HG02642 (cell line): ENCODE measurements at regions not wholly inside any gene's neighbourhood (a gene's known extent, or its start where the extent isn't known, plus 50 kb on each side); places are given as distances from the start of the nearest gene placed in this dataset.

ENCODE experiments used
- ATAC-seq: cut with Tn5 transposase; IDR thresholded peaks from one replicate; pipeline ENCODE4 v1.9.1; 2021; ENCODE audit warnings: mild to moderate bottlenecking; ENCODE audit not compliant: unreplicated experiment, poor library complexity

GRCh38 chr10:84065804-84066601, 73.3 kb upstream of the GHITM start:
- ATAC-seq, result no peak

DNA sequence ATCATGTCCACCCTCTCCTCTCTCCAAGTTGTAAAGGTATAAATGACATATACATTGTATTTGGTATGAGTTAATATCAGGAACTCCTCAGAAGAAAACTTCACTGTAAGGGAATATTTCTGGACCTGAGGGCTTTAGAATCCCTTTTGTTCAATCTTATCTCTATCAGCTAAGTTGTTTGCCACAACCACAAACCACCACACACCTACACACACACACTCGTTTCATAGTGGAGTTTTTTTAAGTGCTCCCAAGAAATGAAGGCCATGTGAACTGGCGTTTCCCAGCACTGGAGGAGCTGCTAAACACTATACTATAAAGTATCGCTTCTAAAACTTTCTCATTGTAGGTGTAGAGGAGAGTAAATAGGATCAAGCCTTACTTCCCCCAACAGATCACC, 64.8 kb upstream of the GHITM start:
- no peak for ATAC-seq

GRCh38 chr10:84075226-84076046, 63.9 kb upstream of the GHITM start:
- ATAC-seq, result no peak

DNA sequence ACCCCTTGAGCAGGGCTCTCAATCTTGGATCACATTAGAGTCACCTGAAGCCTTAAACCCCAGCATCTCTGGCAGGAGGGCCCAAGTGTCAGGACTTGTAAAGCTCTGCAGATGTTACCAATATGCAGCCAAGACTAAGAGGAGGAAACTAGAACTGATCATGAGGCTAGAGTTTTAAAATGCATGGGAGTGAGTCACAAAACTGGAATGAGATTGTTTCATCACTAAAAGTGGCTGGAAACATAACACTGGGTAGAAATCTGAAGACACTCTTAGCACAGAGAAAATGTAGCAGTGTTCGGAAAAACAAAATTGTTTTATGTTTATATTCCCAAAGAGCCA, 63.3 kb upstream of the GHITM start:
- ATAC-seq, result no peak

DNA sequence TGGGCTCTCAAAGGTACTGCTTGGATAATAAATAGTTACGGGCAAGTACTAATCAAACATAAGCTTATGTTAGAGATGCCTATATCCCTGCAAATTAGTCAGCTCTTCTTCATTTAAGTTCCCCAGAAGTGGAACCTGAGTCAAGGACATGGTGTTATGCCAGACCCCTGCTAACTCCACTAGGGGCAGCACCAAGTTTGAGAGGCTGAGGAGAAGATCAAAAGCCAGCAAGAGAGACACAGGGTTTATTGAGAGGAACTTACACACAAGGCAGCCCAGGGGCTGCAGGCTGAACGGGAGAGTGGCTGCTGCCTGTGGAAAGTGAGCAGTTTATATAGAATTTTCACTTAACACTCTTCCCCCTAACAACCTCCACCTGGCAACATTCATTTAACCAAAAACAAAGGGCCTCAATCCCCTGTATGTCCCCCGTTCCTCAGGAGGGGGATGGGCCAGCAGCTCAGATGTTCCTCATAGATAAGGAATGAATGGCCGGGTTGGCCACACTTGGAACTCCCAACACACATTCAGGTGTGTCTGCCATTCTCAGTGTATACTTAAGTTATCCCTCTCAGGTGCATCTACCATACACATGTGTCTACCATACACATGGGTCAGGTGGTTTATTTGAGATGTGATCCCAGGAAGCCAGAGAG, 62.6 kb upstream of the GHITM start:
- peak; percentile 73 for ATAC-seq

DNA sequence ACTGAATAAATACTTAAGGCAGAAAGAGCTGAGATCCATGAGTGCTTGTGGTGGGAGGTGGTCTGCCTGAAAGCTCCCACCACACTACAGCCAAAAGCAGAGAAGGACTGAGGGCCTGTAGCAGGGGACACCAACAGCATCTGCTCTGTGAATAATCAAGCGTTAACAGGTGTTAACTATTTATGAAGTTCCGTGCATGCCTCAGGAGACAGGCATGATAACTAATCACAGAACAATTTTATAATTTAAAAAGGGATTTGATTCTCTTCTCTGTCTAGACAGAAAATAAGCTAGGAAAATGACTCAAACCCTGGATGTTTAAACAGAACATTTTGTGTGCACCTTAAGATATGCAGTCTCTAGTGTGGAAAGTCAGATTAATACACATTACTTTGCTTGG, 61.5 kb upstream of the GHITM start:
- no peak for ATAC-seq

- ATAC-seq, result no peak
These were observed 60.5 kb upstream of the GHITM start for GRCh38 chr10:84078771-84079170.

DNA sequence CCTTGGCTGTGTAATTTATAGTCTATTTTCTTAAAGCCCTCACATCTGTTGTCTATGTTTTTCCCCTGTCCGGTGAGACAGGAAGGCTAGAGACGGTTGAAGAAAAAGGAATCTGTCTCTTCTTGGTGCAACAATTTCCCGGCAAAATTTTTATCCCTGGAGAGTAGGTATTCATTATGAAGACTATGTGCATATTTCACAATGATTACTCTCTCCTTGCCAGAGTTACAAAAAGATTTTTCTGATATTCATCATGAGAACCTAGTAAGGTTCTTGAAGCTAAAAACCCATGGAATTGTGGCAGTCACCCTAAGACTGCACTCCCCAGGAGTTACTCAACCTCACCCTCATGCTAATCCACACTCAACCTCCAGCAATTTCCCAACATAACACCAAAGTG, 55.0 kb upstream of the GHITM start:
- no peak for ATAC-seq

- no peak for ATAC-seq
These were observed 52.1 kb upstream of the GHITM start for GRCh38 chr10:84087202-84087601.

GRCh38 chr10:84088626-84089025, 50.7 kb upstream of the GHITM start:
- no peak for ATAC-seq

GRCh38 chr10:84089162-84089561, 50.1 kb upstream of the GHITM start:
- ATAC-seq, result no peak
